ENCODE measurements at regions not wholly inside any gene's neighbourhood (a gene's known extent, or its start where the extent isn't known, plus 50 kb on each side); places are given as distances from the start of the nearest gene placed in this dataset.

- no peak overlapping the region for H3K27ac ChIP-seq (ENCODE audit: low read depth in 2 of 2, low read length in 2 of 2)
- DNase-seq (no peak), FAIRE-seq (no peak)
- no peaks in the 10 kb centered on the region for H3K27me3 ChIP-seq (ENCODE audit: control insufficient read depth, insufficient read depth, low read length)
- TF ChIP-seq, protein P1, sequence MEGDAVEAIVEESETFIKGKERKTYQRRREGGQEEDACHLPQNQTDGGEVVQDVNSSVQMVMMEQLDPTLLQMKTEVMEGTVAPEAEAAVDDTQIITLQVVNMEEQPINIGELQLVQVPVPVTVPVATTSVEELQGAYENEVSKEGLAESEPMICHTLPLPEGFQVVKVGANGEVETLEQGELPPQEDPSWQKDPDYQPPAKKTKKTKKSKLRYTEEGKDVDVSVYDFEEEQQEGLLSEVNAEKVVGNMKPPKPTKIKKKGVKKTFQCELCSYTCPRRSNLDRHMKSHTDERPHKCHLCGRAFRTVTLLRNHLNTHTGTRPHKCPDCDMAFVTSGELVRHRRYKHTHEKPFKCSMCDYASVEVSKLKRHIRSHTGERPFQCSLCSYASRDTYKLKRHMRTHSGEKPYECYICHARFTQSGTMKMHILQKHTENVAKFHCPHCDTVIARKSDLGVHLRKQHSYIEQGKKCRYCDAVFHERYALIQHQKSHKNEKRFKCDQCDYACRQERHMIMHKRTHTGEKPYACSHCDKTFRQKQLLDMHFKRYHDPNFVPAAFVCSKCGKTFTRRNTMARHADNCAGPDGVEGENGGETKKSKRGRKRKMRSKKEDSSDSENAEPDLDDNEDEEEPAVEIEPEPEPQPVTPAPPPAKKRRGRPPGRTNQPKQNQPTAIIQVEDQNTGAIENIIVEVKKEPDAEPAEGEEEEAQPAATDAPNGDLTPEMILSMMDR (IDR thresholded peaks at IDR 0.05; ENCODE audit: borderline replicate concordance, extremely low read depth, insufficient read depth) = no peak
- H3K9ac ChIP-seq (ENCODE audit: low read length in 3 of 3) = no peak overlapping the region
- no peaks in the 10 kb centered on the region for H3K9me3 ChIP-seq (ENCODE audit: control insufficient read depth in 2 of 3, insufficient read depth in 1 of 3, low read length in 3 of 3)
- no peak overlapping the region for H3K4me3 ChIP-seq (ENCODE audit: low read length in 3 of 3)
- no peaks in the 10 kb centered on the region for H3K4me1 ChIP-seq (ENCODE audit: control insufficient read depth in 2 of 3, insufficient read depth in 2 of 3, low read depth in 1 of 3, low read length in 3 of 3)
- H3K36me3 ChIP-seq (ENCODE audit: control insufficient read depth in 2 of 3, insufficient read depth in 3 of 3, low read length in 3 of 3) = no peaks in the 10 kb centered on the region
- intact Hi-C loops (cut with DNase I) = no loop called here
Measured at GRCh38 chr9:85112391-85112790, 442.9 kb downstream of the NTRK2 start.

DNA sequence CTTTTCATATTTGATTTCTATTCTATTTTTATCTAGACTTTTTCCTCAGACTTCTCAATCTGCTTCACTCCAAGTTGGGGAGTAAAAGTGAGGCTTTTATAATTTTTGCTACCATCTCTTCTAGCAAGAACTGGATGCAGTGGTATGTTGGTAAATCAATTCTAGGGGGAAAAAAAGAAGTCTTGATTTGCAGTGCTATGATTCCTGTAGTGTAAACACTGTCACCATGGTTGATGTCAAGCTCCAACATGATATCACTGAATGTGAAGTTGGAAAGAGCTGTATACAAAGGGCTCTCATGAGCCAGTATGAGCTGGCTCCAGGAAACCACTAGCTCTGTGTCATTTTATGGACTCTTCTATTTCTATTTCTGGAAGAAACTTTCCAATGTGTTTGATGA lies 439.2 kb downstream of the NTRK2 start:
- H3K9ac ChIP-seq (ENCODE audit: low read length in 3 of 3) = no peak overlapping the region
- TF ChIP-seq, protein P1 (IDR thresholded peaks at IDR 0.05; ENCODE audit: borderline replicate concordance, extremely low read depth, insufficient read depth) = no peak
- no peaks in the 10 kb centered on the region for H3K9me3 ChIP-seq (ENCODE audit: control insufficient read depth in 2 of 3, insufficient read depth in 1 of 3, low read length in 3 of 3)
- H3K4me1 ChIP-seq (ENCODE audit: control insufficient read depth in 2 of 3, insufficient read depth in 2 of 3, low read depth in 1 of 3, low read length in 3 of 3) = no peaks in the 10 kb centered on the region
- no peaks in the 10 kb centered on the region for H3K27me3 ChIP-seq (ENCODE audit: control insufficient read depth, insufficient read depth, low read length)
- no peak overlapping the region for H3K27ac ChIP-seq (ENCODE audit: low read depth in 2 of 2, low read length in 2 of 2)
- H3K36me3 ChIP-seq (ENCODE audit: control insufficient read depth in 2 of 3, insufficient read depth in 3 of 3, low read length in 3 of 3) = no peaks in the 10 kb centered on the region
- no peak overlapping the region for H3K4me3 ChIP-seq (ENCODE audit: low read length in 3 of 3)
- no peak for DNase-seq
- intact Hi-C loops (cut with DNase I) = no loop called here
- no peak for FAIRE-seq

DNA sequence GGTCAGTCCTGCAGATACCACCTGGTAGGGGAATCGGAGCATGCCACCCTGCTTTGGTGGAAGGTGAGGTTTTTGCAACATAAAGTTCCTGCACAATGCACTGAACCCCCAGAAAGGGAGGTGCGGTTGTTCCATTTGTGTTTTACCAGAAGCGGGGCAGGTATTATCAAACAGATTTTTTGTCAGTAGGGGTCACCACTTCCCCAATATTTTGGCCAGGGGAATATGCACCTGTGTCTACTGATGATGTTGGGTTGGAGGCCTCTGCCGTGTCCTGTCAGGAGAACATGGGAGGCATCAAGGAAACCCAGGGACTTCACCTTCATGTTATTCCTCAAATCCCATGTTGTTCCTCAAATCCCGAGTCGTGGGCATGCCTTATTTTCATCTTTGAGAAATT lies 438.7 kb downstream of the NTRK2 start:
- H3K27me3 ChIP-seq (ENCODE audit: control insufficient read depth, insufficient read depth, low read length) = no peaks in the 10 kb centered on the region
- TF ChIP-seq, protein P1 (IDR thresholded peaks at IDR 0.05; ENCODE audit: borderline replicate concordance, extremely low read depth, insufficient read depth) = no peak
- no peaks in the 10 kb centered on the region for H3K36me3 ChIP-seq (ENCODE audit: control insufficient read depth in 2 of 3, insufficient read depth in 3 of 3, low read length in 3 of 3)
- no peak overlapping the region for H3K4me3 ChIP-seq (ENCODE audit: low read length in 3 of 3)
- no peak for DNase-seq
- no peak overlapping the region for H3K9ac ChIP-seq (ENCODE audit: low read length in 3 of 3)
- H3K4me1 ChIP-seq (ENCODE audit: control insufficient read depth in 2 of 3, insufficient read depth in 2 of 3, low read depth in 1 of 3, low read length in 3 of 3) = no peaks in the 10 kb centered on the region
- no peak for FAIRE-seq
- no peaks in the 10 kb centered on the region for H3K9me3 ChIP-seq (ENCODE audit: control insufficient read depth in 2 of 3, insufficient read depth in 1 of 3, low read length in 3 of 3)
- no peak overlapping the region for H3K27ac ChIP-seq (ENCODE audit: low read depth in 2 of 2, low read length in 2 of 2)
- intact Hi-C loops (cut with DNase I) = no loop called here
